HEK293 (cell line): ENCODE measurements at regions not wholly inside any gene's neighbourhood (a gene's known extent, or its start where the extent isn't known, plus 50 kb on each side); places are given as distances from the start of the nearest gene placed in this dataset.

ENCODE experiments used
- CTCF ChIA-PET: fragments of 350-600 bp; formaldehyde crosslinking; extraction: SDS; loops from one replicate; lab custom pipeline; 2021; ENCODE audit warnings: antibody characterized with exemption; lab: Yijun Ruan, JAX
- POLR2A ChIA-PET: fragments of 300-600 bp; formaldehyde crosslinking; extraction: SDS; loops from one replicate; lab custom pipeline; 2020; ENCODE audit warnings: antibody characterized with exemption, inconsistent platforms; lab: Yijun Ruan, JAX
- H3K27ac ChIP-seq: fragments of 200-500 bp; sonication (Bioruptor generic); 2 replicates; pipeline ENCODE4 v1.5.1; 2014; ENCODE audit warnings: low read depth, low read length, control low read depth, inconsistent platforms; ENCODE audit errors: extremely low read depth
- H3K36me3 ChIP-seq, 2 experiments: fragments of 200-500 bp in 1 of 2; sonication (Bioruptor generic) in 1 of 2; 1 replicate in 1 of 2; 2 replicates in 1 of 2; pipeline ENCODE4 v1.5.1; 2014 to 2017; ENCODE audit warnings: inconsistent platforms in 2 of 2, low read length in 2 of 2; ENCODE audit not compliant: control insufficient read depth in 2 of 2, insufficient read depth in 1 of 2
- H3K4me1 ChIP-seq: fragments of 200-500 bp; sonication (Bioruptor generic); 2 replicates; pipeline ENCODE4 v1.5.1; 2014; ENCODE audit warnings: mild to moderate bottlenecking, low read length, inconsistent platforms; ENCODE audit not compliant: control insufficient read depth, insufficient read depth
- H3K4me3 ChIP-seq: 2 replicates; pipeline ENCODE4 v1.5.1; 2011; ENCODE audit warnings: low read depth, mild to moderate bottlenecking, control low read depth, low read length, moderate library complexity
- H3K9me3 ChIP-seq: fragments of 200-500 bp; sonication (Bioruptor generic); 2 replicates; pipeline ENCODE4 v1.5.1; 2014; ENCODE audit warnings: low read depth, low read length, inconsistent platforms; ENCODE audit not compliant: control insufficient read depth, insufficient read depth
- HOXA7 ChIP-seq: sonication (generic); formaldehyde crosslinking; IDR thresholded peaks from 2 replicates; pipeline ENCODE4 v1.8.1; 2022; ENCODE audit warnings: missing genetic modification reagents, borderline replicate concordance
- KLF16 ChIP-seq: fragments of 450-650 bp; formaldehyde crosslinking; IDR thresholded peaks from 2 replicates; pipeline ENCODE4 v1.5.1; 2017; ENCODE audit warnings: missing biosample characterization, missing genetic modification characterization
- PRDM4 ChIP-seq: fragments of 450-650 bp; formaldehyde crosslinking; IDR thresholded peaks from 2 replicates; pipeline ENCODE4 v1.5.1; 2017; ENCODE audit warnings: missing biosample characterization, missing genetic modification characterization
- PRDM6 ChIP-seq: fragments of 450-650 bp; formaldehyde crosslinking; IDR thresholded peaks from 2 replicates; pipeline ENCODE4 v1.5.1; 2017; ENCODE audit warnings: missing biosample characterization, missing genetic modification characterization
- SP3 ChIP-seq: fragments of 450-650 bp; formaldehyde crosslinking; IDR thresholded peaks from 2 replicates; pipeline ENCODE4 v1.5.1; 2016; ENCODE audit warnings: missing biosample characterization, missing genetic modification characterization
- ZBTB8A ChIP-seq: fragments of 450-650 bp; formaldehyde crosslinking; IDR thresholded peaks from 2 replicates; pipeline ENCODE4 v1.5.1; 2016; ENCODE audit warnings: missing biosample characterization, missing genetic modification characterization
- ZFP69B ChIP-seq: fragments of 450-650 bp; formaldehyde crosslinking; IDR thresholded peaks from 2 replicates; pipeline ENCODE4 v1.5.1; 2016; ENCODE audit warnings: missing biosample characterization, missing genetic modification characterization
- ZNF132 ChIP-seq: fragments of 450-650 bp; formaldehyde crosslinking; IDR thresholded peaks from 2 replicates; pipeline ENCODE4 v1.5.1; 2017; ENCODE audit warnings: missing biosample characterization, missing genetic modification characterization, borderline replicate concordance
- ZNF23 ChIP-seq: fragments of 450-650 bp; formaldehyde crosslinking; IDR thresholded peaks from 2 replicates; pipeline ENCODE4 v1.5.1; 2016; ENCODE audit warnings: missing biosample characterization, missing genetic modification characterization, borderline replicate concordance
- ZNF239 ChIP-seq: fragments of 450-650 bp; formaldehyde crosslinking; IDR thresholded peaks from 2 replicates; pipeline ENCODE4 v1.5.1; 2016; ENCODE audit warnings: missing biosample characterization, missing genetic modification characterization
- ZNF335 ChIP-seq: fragments of 450-650 bp; formaldehyde crosslinking; conservative IDR thresholded peaks from 2 replicates; pipeline ENCODE4 v1.5.1; 2016; ENCODE audit warnings: missing biosample characterization, missing genetic modification characterization
- ZNF398 ChIP-seq: fragments of 450-650 bp; formaldehyde crosslinking; IDR thresholded peaks from 2 replicates; pipeline ENCODE4 v1.5.1; 2017; ENCODE audit warnings: missing biosample characterization, missing genetic modification characterization
- ZNF544 ChIP-seq: fragments of 450-650 bp; formaldehyde crosslinking; IDR thresholded peaks from 2 replicates; pipeline ENCODE4 v1.5.0; 2017; ENCODE audit warnings: missing biosample characterization, missing genetic modification characterization
- ZNF585B ChIP-seq: fragments of 450-650 bp; formaldehyde crosslinking; IDR thresholded peaks from 2 replicates; pipeline ENCODE4 v1.5.1; 2016; ENCODE audit warnings: missing biosample characterization, missing genetic modification characterization
- ZNF596 ChIP-seq: fragments of 450-650 bp; IDR thresholded peaks from 2 replicates; pipeline ENCODE4 v1.5.0; 2018; ENCODE audit warnings: missing biosample characterization, mild to moderate bottlenecking, missing genetic modification characterization, moderate library complexity
- ZNF629 ChIP-seq: fragments of 450-650 bp; formaldehyde crosslinking; IDR thresholded peaks from 2 replicates; pipeline ENCODE4 v1.5.1; 2017; ENCODE audit warnings: missing biosample characterization, missing genetic modification characterization
- ZNF777 ChIP-seq: fragments of 450-650 bp; formaldehyde crosslinking; IDR thresholded peaks from 2 replicates; pipeline ENCODE4 v1.5.1; 2017; ENCODE audit warnings: missing biosample characterization, missing genetic modification characterization, borderline replicate concordance
- TF ChIP-seq, protein P1 (sequence below): fragments of 450-650 bp; formaldehyde crosslinking; IDR thresholded peaks from 2 replicates; pipeline ENCODE4 v1.5.1; 2016; ENCODE audit warnings: missing biosample characterization, missing genetic modification characterization
- TF ChIP-seq, protein P2 (sequence below): fragments of 450-650 bp; formaldehyde crosslinking; IDR thresholded peaks from 2 replicates; pipeline ENCODE4 v1.5.1; 2016; ENCODE audit warnings: missing biosample characterization, missing genetic modification characterization

- TF ChIP-seq, protein P1, sequence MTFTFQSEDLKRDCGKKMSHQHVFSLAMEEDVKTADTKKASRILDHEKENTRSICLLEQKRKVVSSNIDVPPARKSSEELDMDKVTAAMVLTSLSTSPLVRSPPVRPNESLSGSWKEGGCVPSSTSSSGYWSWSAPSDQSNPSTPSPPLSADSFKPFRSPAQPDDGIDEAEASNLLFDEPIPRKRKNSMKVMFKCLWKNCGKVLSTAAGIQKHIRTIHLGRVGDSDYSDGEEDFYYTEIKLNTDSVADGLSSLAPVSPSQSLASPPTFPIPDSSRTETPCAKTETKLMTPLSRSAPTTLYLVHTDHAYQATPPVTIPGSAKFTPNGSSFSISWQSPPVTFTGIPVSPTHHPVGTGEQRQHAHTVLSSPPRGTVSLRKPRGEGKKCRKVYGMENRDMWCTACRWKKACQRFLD (tag by site-specific recombination): no peak
- TF ChIP-seq ZNF585B (tag by site-specific recombination): no peak
- TF ChIP-seq ZNF544 (tag by site-specific recombination): no peak
- no peak for TF ChIP-seq ZNF335 (tag by site-specific recombination)
- no peak for TF ChIP-seq ZNF239 (tag by site-specific recombination)
- TF ChIP-seq ZNF777: no peak
- TF ChIP-seq SP3 (tag by site-specific recombination): no peak
- no peak for TF ChIP-seq ZNF132
- TF ChIP-seq, protein P2, sequence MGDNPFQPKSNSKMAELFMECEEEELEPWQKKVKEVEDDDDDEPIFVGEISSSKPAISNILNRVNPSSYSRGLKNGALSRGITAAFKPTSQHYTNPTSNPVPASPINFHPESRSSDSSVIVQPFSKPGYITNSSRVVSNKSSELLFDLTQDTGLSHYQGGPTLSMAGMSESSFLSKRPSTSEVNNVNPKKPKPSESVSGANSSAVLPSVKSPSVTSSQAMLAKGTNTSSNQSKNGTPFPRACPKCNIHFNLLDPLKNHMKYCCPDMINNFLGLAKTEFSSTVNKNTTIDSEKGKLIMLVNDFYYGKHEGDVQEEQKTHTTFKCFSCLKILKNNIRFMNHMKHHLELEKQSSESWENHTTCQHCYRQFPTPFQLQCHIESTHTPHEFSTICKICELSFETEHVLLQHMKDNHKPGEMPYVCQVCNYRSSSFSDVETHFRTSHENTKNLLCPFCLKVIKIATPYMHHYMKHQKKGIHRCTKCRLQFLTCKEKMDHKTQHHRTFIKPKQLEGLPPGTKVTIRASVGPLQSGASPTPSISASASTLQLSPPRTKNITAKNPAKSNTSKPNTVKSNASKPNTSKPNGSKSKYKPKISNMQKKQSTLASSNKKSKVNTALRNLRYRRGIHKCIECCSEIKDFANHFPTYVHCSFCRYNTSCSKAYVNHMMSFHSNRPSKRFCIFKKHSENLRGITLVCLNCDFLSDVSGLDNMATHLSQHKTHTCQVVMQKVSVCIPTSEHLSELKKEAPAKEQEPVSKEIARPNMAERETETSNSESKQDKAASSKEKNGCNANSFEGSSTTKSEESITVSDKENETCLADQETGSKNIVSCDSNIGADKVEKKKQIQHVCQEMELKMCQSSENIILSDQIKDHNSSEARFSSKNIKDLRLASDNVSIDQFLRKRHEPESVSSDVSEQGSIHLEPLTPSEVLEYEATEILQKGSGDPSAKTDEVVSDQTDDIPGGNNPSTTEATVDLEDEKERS: no peak
- TF ChIP-seq ZNF596 (tag by site-specific recombination): peak; percentile 91
- peak; percentile 82 for TF ChIP-seq ZNF629 (tag by site-specific recombination)
Measured at GRCh38 chr6:132973514-132973993, 159.2 kb downstream of the RPS12 start (continued).

DNA sequence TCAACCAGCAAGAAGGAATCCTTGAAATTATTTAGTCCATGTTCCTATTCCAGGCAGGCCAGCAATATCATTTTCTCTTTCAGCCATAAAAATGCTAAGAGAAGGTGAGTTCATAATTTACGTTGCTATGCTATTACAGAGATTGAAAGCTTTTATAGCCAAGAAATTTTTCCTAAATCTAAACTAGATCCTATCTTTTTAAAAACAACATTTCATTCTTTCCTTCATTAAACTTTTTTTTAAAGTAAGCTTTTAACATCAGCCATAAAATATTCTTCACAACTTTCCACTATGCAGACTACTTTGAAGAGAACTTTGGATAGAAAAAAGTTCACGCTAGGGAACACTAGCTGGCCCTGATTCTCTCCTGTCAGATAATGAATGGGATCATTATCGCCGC, 159.8 kb downstream of the RPS12 start:
- no peak for TF ChIP-seq ZNF23 (tag by site-specific recombination)
- TF ChIP-seq PRDM6 (tag by site-specific recombination): peak; percentile 71
- no peaks in the 10 kb centered on the region for H3K9me3 ChIP-seq
- H3K4me1 ChIP-seq: peaks cover 19% of the 10 kb centered on the region
- H3K36me3 ChIP-seq: no peaks in the 10 kb centered on the region
- CTCF ChIA-PET: interaction anchor here (0.6 to 2.2 kb wide), 7 partner anchors 12 to 767 kb away, joined by 3 to 10 read pairs (median 4); no protein-coding TSS in a partner anchor
- POLR2A ChIA-PET: no interaction called here
- H3K4me3 ChIP-seq: no peak overlapping the region
- no peak overlapping the region for H3K27ac ChIP-seq

GRCh38 chr6:132977413-132977812, 163.0 kb downstream of the RPS12 start:
- CTCF ChIA-PET: no interaction called here
- POLR2A ChIA-PET: no interaction called here
- Histone ChIP-seq H3K9me3 (no peaks in the 10 kb centered on the region), H3K4me3 (no peak overlapping the region)
- no peak for TF ChIP-seq KLF16 (tag by site-specific recombination)
- TF ChIP-seq ZFP69B: no peak
- TF ChIP-seq ZBTB8A (tag by site-specific recombination): no peak
- no peak for TF ChIP-seq HOXA7 (CRISPR knock-in tag)
- TF ChIP-seq ZNF398 (tag by site-specific recombination): no peak
- TF ChIP-seq PRDM4: no peak
- TF ChIP-seq, all 188 proteins: peak for 0
- Histone ChIP-seq H3K4me1 (peaks cover 18% of the 10 kb centered on the region), H3K27ac (no peak overlapping the region), H3K36me3 (no peaks in the 10 kb centered on the region)
